ENCODE measurements at regions not wholly inside any gene's neighbourhood (a gene's known extent, or its start where the extent isn't known, plus 50 kb on each side); places are given as distances from the start of the nearest gene placed in this dataset.

DNA sequence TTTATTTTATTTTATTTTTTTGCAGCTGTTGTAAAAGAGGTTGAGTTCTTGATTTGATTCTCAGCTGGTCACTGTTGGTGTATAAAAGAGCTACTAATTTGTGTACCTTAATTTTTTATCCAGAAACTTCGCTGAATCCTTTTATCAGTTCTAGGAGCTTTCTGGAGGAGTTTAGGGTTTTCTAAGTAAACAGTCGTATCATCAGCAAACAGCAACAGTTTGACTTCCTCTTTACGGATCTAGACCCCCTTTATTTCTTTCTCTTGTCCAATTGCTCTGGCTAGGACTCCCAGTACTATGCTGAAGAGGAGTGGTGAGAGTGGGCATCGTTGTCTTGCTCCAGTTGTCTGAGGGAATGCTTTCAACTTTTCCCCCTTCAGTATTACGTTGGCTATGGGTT, 165.8 kb upstream of the KCNMB2 start:
- DNase-seq (no peak), FAIRE-seq (no peak), ATAC-seq (no peak)
- no peaks in the 10 kb centered on the region for H3K4me1 ChIP-seq
- TF ChIP-seq, protein P1, sequence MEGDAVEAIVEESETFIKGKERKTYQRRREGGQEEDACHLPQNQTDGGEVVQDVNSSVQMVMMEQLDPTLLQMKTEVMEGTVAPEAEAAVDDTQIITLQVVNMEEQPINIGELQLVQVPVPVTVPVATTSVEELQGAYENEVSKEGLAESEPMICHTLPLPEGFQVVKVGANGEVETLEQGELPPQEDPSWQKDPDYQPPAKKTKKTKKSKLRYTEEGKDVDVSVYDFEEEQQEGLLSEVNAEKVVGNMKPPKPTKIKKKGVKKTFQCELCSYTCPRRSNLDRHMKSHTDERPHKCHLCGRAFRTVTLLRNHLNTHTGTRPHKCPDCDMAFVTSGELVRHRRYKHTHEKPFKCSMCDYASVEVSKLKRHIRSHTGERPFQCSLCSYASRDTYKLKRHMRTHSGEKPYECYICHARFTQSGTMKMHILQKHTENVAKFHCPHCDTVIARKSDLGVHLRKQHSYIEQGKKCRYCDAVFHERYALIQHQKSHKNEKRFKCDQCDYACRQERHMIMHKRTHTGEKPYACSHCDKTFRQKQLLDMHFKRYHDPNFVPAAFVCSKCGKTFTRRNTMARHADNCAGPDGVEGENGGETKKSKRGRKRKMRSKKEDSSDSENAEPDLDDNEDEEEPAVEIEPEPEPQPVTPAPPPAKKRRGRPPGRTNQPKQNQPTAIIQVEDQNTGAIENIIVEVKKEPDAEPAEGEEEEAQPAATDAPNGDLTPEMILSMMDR (IDR thresholded peaks at IDR 0.05) = no peak
- no peak overlapping the region for H3K4me3 ChIP-seq
- H3K9me3 ChIP-seq = no peaks in the 10 kb centered on the region
- intact Hi-C loops (cut with DNase I) = no loop called here
- no peak overlapping the region for H3K27ac ChIP-seq
- no peaks in the 10 kb centered on the region for H3K36me3 ChIP-seq
- WGBS, 2 donors = 74 to 82% methylated on average over 5 of the region's 5 CpGs
- H3K27me3 ChIP-seq = no peaks in the 10 kb centered on the region

DNA sequence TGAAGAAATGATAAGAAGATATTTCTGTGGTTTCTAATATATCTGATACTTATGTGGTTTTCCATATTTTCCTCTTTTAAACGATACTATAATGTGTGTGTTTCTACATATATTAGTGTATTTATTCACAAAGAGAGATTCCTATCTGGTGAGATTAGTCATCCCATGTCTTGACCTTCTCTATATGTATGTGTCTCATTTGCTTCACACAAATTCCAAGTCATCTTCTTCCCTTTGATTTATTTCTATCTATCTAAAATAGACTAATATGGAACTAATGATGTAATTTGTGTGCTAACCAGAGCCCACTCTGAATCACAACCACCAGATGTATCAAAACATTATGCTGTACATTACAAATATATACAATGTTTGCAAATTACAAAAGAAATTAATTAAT, 154.7 kb upstream of the KCNMB2 start:
- TF ChIP-seq, protein P1 (IDR thresholded peaks at IDR 0.05) = no peak
- no peak for FAIRE-seq
- no peak for DNase-seq
- H3K27ac ChIP-seq = no peak overlapping the region
- no peaks in the 10 kb centered on the region for H3K27me3 ChIP-seq
- H3K36me3 ChIP-seq = no peaks in the 10 kb centered on the region
- no peaks in the 10 kb centered on the region for H3K9me3 ChIP-seq
- intact Hi-C loops (cut with DNase I) = no loop called here
- no peak overlapping the region for H3K4me3 ChIP-seq
- 45 to 68% methylated on average over 1 of the region's 1 CpG for WGBS, 2 donors
- no peak for ATAC-seq
- H3K4me1 ChIP-seq = no peaks in the 10 kb centered on the region

DNA sequence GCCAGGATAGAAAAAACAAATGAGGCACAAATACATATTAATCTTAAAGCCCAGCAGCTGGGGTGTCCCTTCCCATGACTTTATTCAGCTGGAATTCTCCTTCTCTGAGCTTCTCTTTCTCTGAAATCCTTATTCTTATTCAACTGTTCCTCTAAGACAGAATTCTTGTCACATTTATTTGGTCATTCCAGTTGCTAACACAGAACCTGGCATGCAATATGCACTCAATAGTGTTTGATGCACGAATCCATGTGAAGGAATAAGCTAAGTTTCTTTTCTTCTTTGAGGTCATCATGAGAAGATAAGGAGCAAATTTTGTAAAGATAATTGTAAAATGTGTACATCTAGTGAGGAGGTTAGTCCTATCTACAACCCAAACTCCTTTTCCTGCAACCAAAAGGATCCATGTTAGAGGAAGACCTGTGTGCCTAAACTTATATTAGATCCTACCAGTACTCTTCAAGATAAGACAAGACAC, 154.2 kb upstream of the KCNMB2 start:
- Histone ChIP-seq H3K4me3 (no peak overlapping the region), H3K9me3 (no peaks in the 10 kb centered on the region), H3K27me3 (no peaks in the 10 kb centered on the region), H3K27ac (no peak overlapping the region), H3K36me3 (no peaks in the 10 kb centered on the region), H3K4me1 (no peaks in the 10 kb centered on the region)
- DNase-seq = no peak
- no peak for FAIRE-seq
- TF ChIP-seq, protein P1 (IDR thresholded peaks at IDR 0.05) = no peak
- no peak for ATAC-seq
- intact Hi-C loops (cut with DNase I) = no loop called here
- 52 to 65% methylated on average over 1 of the region's 1 CpG for WGBS, 2 donors

DNA sequence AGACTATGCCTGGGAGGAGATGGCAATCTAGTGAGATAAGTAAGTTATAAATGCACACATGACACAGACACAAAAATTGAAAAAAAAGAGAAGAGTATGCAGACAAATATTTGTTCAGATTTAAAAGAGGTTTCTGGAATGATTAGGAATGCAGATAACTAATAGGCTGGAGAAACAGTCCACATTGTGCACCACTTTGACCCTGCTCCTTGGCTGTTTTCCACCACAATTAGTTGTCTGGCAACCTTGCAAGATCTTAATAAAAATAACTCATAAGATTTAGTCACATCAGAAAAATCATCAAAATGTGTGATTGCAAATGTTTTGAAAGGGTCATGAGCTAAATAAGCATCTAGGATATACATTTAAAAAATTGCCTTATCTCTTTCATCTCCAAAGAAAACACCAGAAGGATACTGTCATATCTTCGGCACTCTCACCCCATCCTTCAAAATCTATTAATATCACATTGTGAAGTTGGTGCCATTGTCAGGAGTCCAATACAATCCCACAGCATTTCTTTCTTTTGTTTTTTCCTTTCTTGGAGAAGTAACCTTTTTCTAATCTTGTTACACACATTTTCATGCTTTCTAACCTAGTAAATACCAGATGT, 153.7 kb upstream of the KCNMB2 start:
- H3K4me1 ChIP-seq = no peaks in the 10 kb centered on the region
- DNase-seq (no peak), ATAC-seq (no peak), FAIRE-seq (no peak)
- H3K4me3 ChIP-seq = no peak overlapping the region
- no peaks in the 10 kb centered on the region for H3K9me3 ChIP-seq
- no peaks in the 10 kb centered on the region for H3K27me3 ChIP-seq
- intact Hi-C loops (cut with DNase I) = no loop called here
- TF ChIP-seq, protein P1 (IDR thresholded peaks at IDR 0.05) = no peak
- whole genome bisulfite sequencing, 2 donors = 37 to 38% methylated on average over 1 of the region's 1 CpG
- no peaks in the 10 kb centered on the region for H3K36me3 ChIP-seq
- no peak overlapping the region for H3K27ac ChIP-seq

DNA sequence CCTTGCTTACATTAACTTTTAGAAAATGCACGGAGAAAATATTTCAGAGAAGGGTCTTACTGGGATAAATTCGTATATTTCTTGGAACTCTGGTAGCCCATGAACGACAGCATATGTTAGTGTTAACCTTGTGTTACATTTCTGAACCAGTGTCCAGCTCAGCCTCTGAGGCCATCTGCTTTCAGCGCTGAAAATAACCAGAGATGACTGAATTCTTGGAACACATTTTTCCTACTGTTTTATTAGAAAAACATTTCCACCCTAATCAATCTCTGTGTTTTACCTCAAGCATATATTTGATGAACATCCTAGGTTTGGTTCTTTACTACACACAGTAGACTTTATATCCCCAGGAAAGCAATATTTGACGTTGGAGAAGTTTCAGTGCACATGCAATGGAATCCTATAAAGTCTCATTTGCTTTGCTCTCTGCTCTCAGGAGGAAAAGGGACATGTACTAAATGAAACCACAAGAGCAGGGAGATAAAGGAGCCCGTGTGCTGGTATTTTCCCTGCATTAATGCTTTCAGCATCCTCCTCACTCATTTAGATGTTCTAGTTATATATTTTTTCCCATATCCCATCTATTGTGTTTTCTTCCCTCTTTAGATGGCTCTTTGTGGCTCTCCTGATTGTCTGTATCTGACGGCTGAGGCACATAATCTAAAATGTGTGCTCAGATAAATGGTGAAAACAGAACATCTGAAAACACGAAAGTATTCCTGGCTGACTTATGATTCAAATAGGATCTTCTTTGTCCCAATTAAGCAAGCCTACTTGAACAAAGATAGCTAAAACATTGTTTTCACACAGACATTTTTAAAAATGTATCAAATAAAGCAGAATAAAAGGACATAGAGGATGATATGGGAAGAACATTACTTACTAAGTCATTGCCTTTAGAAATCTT, 151.7 kb upstream of the KCNMB2 start:
- FAIRE-seq (no peak), DNase-seq (no peak), ATAC-seq (peak in 3 of 4 donors; percentile 21 to 61 (median 34))
- TF ChIP-seq, protein P1 (IDR thresholded peaks at IDR 0.05) = no peak
- Histone ChIP-seq H3K9me3 (no peaks in the 10 kb centered on the region), H3K4me3 (no peak overlapping the region), H3K36me3 (no peaks in the 10 kb centered on the region), H3K27ac (no peak overlapping the region), H3K27me3 (no peaks in the 10 kb centered on the region), H3K4me1 (no peaks in the 10 kb centered on the region)
- intact Hi-C loops (cut with DNase I) = no loop called here
- 45 to 54% methylated on average over 8 of the region's 8 CpGs for WGBS, 2 donors

Measured in pancreas (tissue), 10 donors.